Glutamatergic neuron (in vitro differentiated cells): ENCODE measurements at regions not wholly inside any gene's neighbourhood (a gene's known extent, or its start where the extent isn't known, plus 50 kb on each side); places are given as distances from the start of the nearest gene placed in this dataset.

Source experiments
- DNase-seq: peaks from one replicate; pipeline ENCODE4 v3.0.0; 2022
- H3K27ac Mint-ChIP-seq: one replicate; pipeline ENCODE4 v1.8.0; 2020; ENCODE audit warnings: mild to moderate bottlenecking, mixed read lengths, inconsistent platforms; ENCODE audit not compliant: unreplicated experiment
- H3K27me3 Mint-ChIP-seq: one replicate; pipeline ENCODE4 v1.8.0; 2020; ENCODE audit warnings: mild to moderate bottlenecking, moderate library complexity, mixed read lengths, inconsistent platforms; ENCODE audit not compliant: unreplicated experiment
- H3K36me3 Mint-ChIP-seq: one replicate; pipeline ENCODE4 v1.8.0; 2020; ENCODE audit warnings: mild to moderate bottlenecking, mixed read lengths, inconsistent platforms; ENCODE audit not compliant: unreplicated experiment
- H3K4me1 Mint-ChIP-seq: one replicate; pipeline ENCODE4 v1.8.0; 2020; ENCODE audit warnings: mild to moderate bottlenecking, low read depth, mixed read lengths, inconsistent platforms; ENCODE audit not compliant: unreplicated experiment
- H3K4me3 Mint-ChIP-seq: one replicate; pipeline ENCODE4 v1.8.0; 2020; ENCODE audit warnings: mild to moderate bottlenecking, mixed read lengths, inconsistent platforms; ENCODE audit not compliant: unreplicated experiment
- H3K9me3 Mint-ChIP-seq: one replicate; pipeline ENCODE4 v1.8.0; 2020; ENCODE audit warnings: mild to moderate bottlenecking, moderate library complexity, mixed read lengths, inconsistent platforms; ENCODE audit not compliant: unreplicated experiment
- CTCF ChIP-seq: fragments of 200-600 bp; sonication (generic); IDR thresholded peaks from one replicate; pipeline ENCODE4 v1.5.0; 2021; ENCODE audit not compliant: partially characterized antibody, unreplicated experiment

- H3K9me3 Mint-ChIP-seq = peaks cover 2% of the 10 kb centered on the region
- H3K27ac Mint-ChIP-seq = no peak overlapping the region
- no peaks in the 10 kb centered on the region for H3K36me3 Mint-ChIP-seq
- H3K4me1 Mint-ChIP-seq = peaks cover 18% of the 10 kb centered on the region
- no peak for TF ChIP-seq CTCF
- no peaks in the 10 kb centered on the region for H3K27me3 Mint-ChIP-seq
- no peak overlapping the region for H3K4me3 Mint-ChIP-seq
- DNase-seq = no peak
Observed at GRCh38 chr11:92439133-92439532, 214.5 kb downstream of the FAT3 start.

GRCh38 chr11:92440701-92441442, 216.3 kb downstream of the FAT3 start:
- H3K36me3 Mint-ChIP-seq = no peaks in the 10 kb centered on the region
- no peak for TF ChIP-seq CTCF
- peaks cover 3% of the 10 kb centered on the region for H3K9me3 Mint-ChIP-seq
- no peaks in the 10 kb centered on the region for H3K27me3 Mint-ChIP-seq
- no peak for DNase-seq
- H3K4me3 Mint-ChIP-seq = no peak overlapping the region
- H3K27ac Mint-ChIP-seq = no peak overlapping the region
- peaks cover 32% of the 10 kb centered on the region for H3K4me1 Mint-ChIP-seq

DNA sequence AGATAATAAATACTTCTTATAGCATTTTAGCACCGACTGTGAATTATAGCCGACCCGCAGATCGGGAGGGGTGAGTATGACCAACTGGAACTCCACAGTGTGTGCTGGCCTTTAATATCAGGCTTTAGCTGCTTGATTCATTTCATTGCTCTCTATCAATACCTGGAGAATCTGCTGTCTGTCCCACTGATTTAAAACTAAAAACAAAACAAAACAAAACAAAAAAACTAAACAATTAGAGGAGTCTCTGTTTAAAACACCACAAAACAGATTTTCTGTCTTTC, 216.8 kb downstream of the FAT3 start:
- H3K9me3 Mint-ChIP-seq = peaks cover 3% of the 10 kb centered on the region
- no peak overlapping the region for H3K27ac Mint-ChIP-seq
- no peak for TF ChIP-seq CTCF
- H3K27me3 Mint-ChIP-seq = no peaks in the 10 kb centered on the region
- no peak for DNase-seq
- H3K4me3 Mint-ChIP-seq = no peak overlapping the region
- H3K36me3 Mint-ChIP-seq = no peaks in the 10 kb centered on the region
- H3K4me1 Mint-ChIP-seq = peaks cover 32% of the 10 kb centered on the region

GRCh38 chr11:92443199-92443598, 218.6 kb downstream of the FAT3 start:
- TF ChIP-seq CTCF = no peak
- Mint-ChIP-seq H3K4me3 (no peak overlapping the region), H3K27ac (no peak overlapping the region), H3K4me1 (peaks cover 32% of the 10 kb centered on the region), H3K27me3 (peaks cover 2% of the 10 kb centered on the region), H3K36me3 (no peaks in the 10 kb centered on the region), H3K9me3 (peaks cover 3% of the 10 kb centered on the region)
- DNase-seq = no peak

DNA sequence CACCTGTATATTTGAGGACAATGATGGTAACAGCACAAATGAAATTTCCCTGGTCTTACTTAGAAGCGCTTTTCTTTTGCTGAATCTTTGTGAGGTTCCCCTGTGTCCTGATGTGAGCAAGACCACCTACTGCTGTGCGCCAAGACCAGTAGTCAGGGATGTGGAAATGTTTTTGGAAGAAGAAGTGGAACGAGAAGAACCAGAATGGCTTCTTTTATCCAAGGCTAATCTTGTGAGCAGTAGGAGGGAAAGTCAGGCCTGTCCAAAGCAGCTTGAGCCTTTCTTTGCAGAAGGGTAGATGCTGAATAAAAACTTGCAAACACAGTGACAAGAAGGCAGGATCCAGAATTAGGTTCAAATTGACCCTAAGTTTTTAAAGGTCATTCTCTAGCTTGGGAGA, 223.0 kb downstream of the FAT3 start:
- peaks cover 2% of the 10 kb centered on the region for H3K27me3 Mint-ChIP-seq
- no peak overlapping the region for H3K27ac Mint-ChIP-seq
- H3K9me3 Mint-ChIP-seq = peaks cover 2% of the 10 kb centered on the region
- no peak overlapping the region for H3K4me3 Mint-ChIP-seq
- TF ChIP-seq CTCF = no peak
- DNase-seq = no peak
- peaks cover 36% of the 10 kb centered on the region for H3K4me1 Mint-ChIP-seq
- H3K36me3 Mint-ChIP-seq = no peaks in the 10 kb centered on the region
